GM19468 (cell line): ENCODE measurements at regions not wholly inside any gene's neighbourhood (a gene's known extent, or its start where the extent isn't known, plus 50 kb on each side); places are given as distances from the start of the nearest gene placed in this dataset.

Experiments used
- ATAC-seq: cut with Tn5 transposase; IDR thresholded peaks from one replicate; pipeline ENCODE4 v1.9.1; 2021; ENCODE audit warnings: mild to moderate bottlenecking, moderate library complexity, moderate number of reproducible peaks; ENCODE audit not compliant: unreplicated experiment; ENCODE audit errors: extremely low read depth

GRCh38 chr16:16864536-16864935 is 485.6 kb downstream of the NPIPA7 start:
- no peak for ATAC-seq

- ATAC-seq: no peak
Observed at GRCh38 chr16:16865374-16865773, 486.4 kb downstream of the NPIPA7 start.

GRCh38 chr16:16867973-16868372 is 489.0 kb downstream of the NPIPA7 start:
- no peak for ATAC-seq

DNA sequence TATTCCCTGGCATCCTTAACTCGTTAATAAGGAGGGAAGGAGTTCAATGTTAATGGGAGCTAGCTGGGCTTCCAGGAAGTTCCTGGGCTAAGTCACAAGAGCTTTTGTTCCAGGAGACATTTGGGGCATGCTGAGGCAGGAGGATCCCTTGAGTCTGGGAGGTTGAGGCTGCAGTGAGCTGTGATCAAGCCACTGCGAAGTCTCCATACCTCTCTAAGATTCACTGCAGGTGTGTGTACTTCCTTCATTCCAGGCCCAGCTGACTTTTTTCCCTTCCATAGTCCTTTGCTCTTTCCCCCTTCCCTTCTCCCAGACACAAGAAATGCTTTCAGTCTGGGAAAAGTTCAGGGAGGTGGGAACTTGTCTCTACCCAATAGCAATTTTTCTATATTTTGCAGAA is 489.8 kb downstream of the NPIPA7 start:
- ATAC-seq: no peak

DNA sequence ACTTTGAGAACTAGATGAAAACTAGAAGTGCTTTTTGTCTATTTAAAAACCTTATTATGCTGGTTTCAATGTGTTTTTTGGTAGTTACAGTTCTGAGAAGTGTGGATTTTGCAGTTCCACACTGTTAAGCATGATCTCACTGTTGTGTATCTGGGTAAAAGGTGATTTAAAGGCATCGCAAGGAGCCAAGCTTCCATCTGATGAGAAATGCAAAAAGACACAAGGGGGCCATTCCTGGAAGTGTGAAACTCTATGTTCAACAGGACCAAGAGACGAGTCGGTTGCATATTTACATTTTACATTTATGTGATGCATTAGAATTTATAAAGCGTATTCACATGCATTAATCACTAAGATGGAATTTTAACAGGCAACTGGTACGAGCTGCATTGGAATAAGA is 490.8 kb downstream of the NPIPA7 start:
- no peak for ATAC-seq

GRCh38 chr16:16871196-16871595 is 492.3 kb downstream of the NPIPA7 start:
- ATAC-seq: no peak

GRCh38 chr16:16877061-16877460 is 498.1 kb downstream of the NPIPA7 start:
- ATAC-seq: no peak

GRCh38 chr16:16879567-16880251 is 500.8 kb downstream of the NPIPA7 start:
- no peak for ATAC-seq

DNA sequence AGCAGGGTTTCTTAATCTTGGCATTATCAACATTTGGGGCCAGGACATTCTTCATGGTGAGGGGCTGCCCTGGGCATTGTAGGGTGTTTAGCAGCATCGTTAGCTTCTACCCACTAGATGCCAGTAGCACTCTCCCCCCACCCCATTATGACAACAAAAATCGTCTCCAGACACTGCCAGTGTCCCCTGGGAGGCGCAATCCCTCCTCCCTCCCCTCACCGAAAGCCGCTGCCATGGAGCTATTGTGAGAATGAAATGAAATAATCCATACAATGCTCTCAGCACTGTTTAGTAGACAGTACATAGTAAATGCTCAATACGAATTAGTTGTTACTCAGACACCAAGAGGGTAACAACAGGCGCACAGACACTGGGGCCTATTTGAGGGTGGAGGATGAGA is 502.9 kb downstream of the NPIPA7 start:
- ATAC-seq: no peak

- ATAC-seq: no peak
Observed at GRCh38 chr16:16882766-16883165, 503.8 kb downstream of the NPIPA7 start.

- ATAC-seq: no peak
Observed at GRCh38 chr16:16884451-16884850, 505.5 kb downstream of the NPIPA7 start.

DNA sequence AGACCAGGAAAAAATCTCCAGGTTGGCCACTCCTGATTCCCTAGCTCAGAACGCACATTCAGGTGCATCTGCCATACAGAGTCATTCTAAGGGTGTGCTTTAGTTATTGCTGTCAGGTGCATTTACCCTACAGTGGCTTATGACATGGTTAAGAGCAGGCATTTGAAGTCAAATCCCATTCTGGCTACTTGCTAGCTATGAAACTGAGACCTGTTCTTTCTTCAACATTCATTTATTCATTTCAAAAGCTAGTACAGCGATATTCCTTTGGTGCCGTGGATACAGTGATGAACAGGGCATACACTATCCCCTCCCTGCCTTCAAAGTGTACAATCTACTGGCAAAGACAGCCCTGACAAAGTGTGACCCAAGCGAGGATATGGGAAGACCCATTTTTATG is 508.3 kb downstream of the NPIPA7 start:
- no peak for ATAC-seq

- no peak for ATAC-seq
Observed at GRCh38 chr16:16890964-16891363, 512.0 kb downstream of the NPIPA7 start.

GRCh38 chr16:16904601-16905000 is 525.7 kb downstream of the NPIPA7 start:
- no peak for ATAC-seq

DNA sequence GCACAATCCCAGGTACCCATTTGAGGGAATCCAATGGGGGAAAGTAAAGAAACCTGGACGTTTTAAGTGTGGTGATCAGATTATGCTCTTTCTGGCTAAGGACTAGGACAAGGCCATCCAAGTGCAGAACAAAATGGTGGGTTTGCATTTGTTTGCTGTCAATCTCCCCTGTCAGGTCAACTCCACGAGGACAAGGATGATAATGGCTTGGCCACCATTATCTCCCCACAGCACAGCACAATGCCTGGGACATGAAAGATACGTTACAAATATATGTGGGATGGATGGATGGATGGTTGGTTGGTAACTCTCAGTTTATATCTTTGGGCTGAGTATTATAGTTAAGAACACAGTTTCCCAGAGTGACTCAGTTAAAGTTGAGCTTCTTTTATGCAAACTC is 526.9 kb downstream of the NPIPA7 start:
- ATAC-seq: no peak

GRCh38 chr16:16907089-16907488 is 528.1 kb downstream of the NPIPA7 start:
- no peak for ATAC-seq

- ATAC-seq: no peak
Observed at GRCh38 chr16:16908077-16908476, 529.1 kb downstream of the NPIPA7 start.

- ATAC-seq: no peak
Observed at GRCh38 chr16:16909126-16909525, 530.2 kb downstream of the NPIPA7 start.

GRCh38 chr16:16910666-16911065 is 531.7 kb downstream of the NPIPA7 start:
- no peak for ATAC-seq

DNA sequence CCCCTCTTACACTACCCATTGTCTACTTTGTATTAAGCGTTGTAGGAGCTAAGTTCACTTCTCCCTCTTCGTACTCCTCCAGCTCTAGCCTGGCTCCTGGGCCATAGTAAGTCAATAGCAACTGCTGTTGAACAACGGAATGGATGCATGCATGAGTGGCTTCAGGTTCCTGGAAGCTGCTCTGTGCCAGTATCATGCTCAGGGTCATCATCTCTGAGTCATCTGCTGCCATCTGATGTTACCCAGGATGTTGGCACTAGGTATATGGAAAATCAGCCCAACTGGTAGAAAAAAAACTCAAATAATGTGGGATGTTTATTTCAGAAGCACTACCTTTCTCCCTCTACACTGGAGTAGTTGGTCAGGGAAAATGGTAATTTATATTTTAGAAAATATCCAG is 536.8 kb downstream of the NPIPA7 start:
- no peak for ATAC-seq

GRCh38 chr16:16917191-16917785 is 538.3 kb downstream of the NPIPA7 start:
- ATAC-seq: no peak

GRCh38 chr16:16923479-16923878 is 544.5 kb downstream of the NPIPA7 start:
- ATAC-seq: no peak
